Loucy (cell line): ENCODE measurements at regions not wholly inside any gene's neighbourhood (a gene's known extent, or its start where the extent isn't known, plus 50 kb on each side); places are given as distances from the start of the nearest gene placed in this dataset.
"Not testable (repeated sequence)": the region's sequence is repeated elsewhere in the genome, so short reads cannot be mapped to it uniquely, and the experiment has no call there.

Experiments used
- CTCF ChIP-seq: fragments of 200-600 bp; sonication (generic); conservative IDR thresholded peaks from 2 replicates; pipeline ENCODE4 v1.5.1; 2014; ENCODE audit warnings: mild to moderate bottlenecking, antibody characterized with exemption, low read length
- EZH2phosphoT487 ChIP-seq: fragments of 200-600 bp; IDR thresholded peaks from 2 replicates; pipeline ENCODE4 v1.6.1; 2018; ENCODE audit warnings: antibody characterized with exemption, mild to moderate bottlenecking, moderate library complexity, borderline replicate concordance

- TF ChIP-seq CTCF, EZH2phosphoT487: not testable (repeated sequence)
Measured at GRCh38 chr4:189727982-189728638, 212.6 kb upstream of the FRG1 start.
